NCI-H1048 (cell line): ENCODE measurements at regions not wholly inside any gene's neighbourhood (a gene's known extent, or its start where the extent isn't known, plus 50 kb on each side); places are given as distances from the start of the nearest gene placed in this dataset.

Experiments used
- DNase-seq: peaks from one replicate; lab custom pipeline; 2025; lab: John Stamatoyannopoulos, UW

DNA sequence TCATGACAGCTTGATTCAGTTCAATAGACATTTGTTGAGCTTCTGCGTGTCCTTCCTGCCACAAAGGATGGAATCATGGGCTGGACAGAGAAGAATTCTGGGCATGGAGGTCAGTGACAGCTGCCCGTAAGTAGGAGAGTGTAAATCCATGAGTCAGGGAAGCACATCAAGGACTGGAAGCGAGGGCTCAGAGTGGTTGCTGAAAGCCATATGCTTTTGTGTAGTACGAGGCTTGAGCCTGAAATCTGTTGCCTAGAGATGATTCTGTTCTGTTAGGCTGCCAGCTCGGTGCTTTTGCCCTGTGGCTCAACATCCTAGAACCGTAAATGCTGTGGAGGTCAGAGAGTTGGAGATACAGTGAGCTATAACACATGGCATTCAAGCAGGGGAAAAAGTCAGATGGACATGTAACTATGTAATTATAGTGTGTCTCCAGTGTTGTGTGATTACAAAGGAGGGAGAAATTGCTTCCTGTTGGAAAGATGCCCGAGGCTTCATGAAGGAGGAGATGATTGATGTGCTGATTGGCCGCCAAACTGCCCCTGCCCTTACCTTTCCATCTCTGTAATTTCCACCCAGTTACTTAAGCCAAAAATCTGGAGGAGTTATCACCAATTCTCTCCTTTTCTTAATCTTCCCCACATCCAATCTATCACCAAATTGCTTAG lies 92.8 kb upstream of the CACNA1E start:
- DNase-seq: no peak

GRCh38 chr1:181391301-181391900 lies 91.9 kb upstream of the CACNA1E start:
- no peak for DNase-seq

DNA sequence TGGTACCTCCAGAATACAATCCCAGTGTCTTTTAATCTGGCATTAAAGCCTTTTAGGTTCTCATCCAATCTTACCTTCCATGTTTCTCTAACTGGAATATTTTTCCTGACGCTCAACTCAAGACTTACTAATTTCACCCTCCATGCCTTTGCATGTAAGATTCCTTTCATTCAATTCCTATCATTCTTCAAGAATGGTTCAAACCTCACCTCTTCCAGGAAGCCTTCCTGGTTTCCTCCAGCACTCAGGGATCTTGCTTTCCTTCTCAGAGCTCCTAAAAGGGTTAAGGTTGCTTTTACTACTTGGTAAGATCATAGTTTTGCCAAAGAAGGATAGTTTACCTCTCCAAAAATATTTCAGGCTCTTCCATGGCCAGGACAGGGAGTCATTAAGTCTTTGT lies 91.2 kb upstream of the CACNA1E start:
- no peak for DNase-seq

DNA sequence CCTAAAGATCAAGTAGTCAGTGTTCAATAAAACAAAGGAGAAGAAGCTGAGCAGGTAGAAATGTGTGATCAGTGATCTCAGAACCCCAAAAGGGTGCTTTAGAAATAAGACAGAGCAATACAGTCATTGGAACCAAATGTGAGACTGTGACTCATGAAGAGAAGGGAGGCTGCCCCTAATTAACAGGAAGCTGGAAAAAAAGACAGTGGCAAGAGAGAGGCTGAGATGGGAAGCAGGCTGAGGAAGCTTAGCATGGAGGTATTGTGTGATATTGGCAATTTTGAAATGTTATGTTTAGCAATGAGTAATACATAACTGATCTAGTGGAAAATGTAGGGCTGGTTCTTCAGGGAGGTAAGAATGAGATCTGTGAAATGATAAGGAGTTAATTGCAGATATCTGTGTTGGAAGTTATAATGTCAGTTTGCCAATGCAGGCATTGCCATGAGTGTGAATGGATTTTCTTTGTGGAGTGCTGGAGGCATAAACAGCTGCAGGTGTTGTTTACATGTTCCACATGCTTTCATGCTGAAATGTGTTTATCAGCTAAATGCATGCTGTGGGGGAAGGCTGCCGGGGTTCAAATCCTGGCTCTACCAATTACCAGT lies 90.6 kb upstream of the CACNA1E start:
- DNase-seq: no peak

GRCh38 chr1:181394766-181395165 lies 88.6 kb upstream of the CACNA1E start:
- DNase-seq: no peak

- DNase-seq: no peak
Observed at GRCh38 chr1:181396171-181396670, 87.1 kb upstream of the CACNA1E start.

- DNase-seq: no peak
Observed at GRCh38 chr1:181396811-181397210, 86.5 kb upstream of the CACNA1E start.

GRCh38 chr1:181397845-181398244 lies 85.5 kb upstream of the CACNA1E start:
- DNase-seq: no peak

- no peak for DNase-seq
Observed at GRCh38 chr1:181398544-181398943, 84.8 kb upstream of the CACNA1E start.

- DNase-seq: no peak
Observed at GRCh38 chr1:181405584-181405983, 77.7 kb upstream of the CACNA1E start.

- no peak for DNase-seq
Observed at GRCh38 chr1:181406989-181407388, 76.3 kb upstream of the CACNA1E start.

- no peak for DNase-seq
Observed at GRCh38 chr1:181409981-181410380, 73.3 kb upstream of the CACNA1E start.

GRCh38 chr1:181412746-181413145 lies 70.6 kb upstream of the CACNA1E start:
- DNase-seq: no peak

- DNase-seq: no peak
Observed at GRCh38 chr1:181413195-181413815, 70.0 kb upstream of the CACNA1E start.

GRCh38 chr1:181413836-181414235 lies 69.5 kb upstream of the CACNA1E start:
- no peak for DNase-seq

GRCh38 chr1:181416268-181416860 lies 67.0 kb upstream of the CACNA1E start:
- DNase-seq: no peak

DNA sequence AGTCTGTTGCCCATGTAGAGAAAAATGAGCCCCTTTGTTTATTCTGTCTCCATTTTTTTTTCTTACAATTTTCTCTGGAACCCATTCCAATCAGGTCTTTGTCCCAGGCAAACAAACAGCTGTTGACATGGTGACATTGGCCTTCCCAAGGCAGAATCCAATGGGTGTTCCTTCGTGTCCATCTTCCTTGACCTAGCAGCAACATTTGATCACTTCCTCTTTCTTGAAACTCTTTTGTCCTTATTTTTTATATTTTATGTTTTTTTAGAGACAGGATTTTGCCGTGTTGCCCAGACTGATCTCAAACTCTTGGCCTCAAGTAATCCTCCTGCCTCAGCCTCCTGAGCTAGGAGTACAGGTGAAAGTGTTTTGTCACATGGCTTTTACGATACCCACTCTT lies 65.4 kb upstream of the CACNA1E start:
- no peak for DNase-seq

DNA sequence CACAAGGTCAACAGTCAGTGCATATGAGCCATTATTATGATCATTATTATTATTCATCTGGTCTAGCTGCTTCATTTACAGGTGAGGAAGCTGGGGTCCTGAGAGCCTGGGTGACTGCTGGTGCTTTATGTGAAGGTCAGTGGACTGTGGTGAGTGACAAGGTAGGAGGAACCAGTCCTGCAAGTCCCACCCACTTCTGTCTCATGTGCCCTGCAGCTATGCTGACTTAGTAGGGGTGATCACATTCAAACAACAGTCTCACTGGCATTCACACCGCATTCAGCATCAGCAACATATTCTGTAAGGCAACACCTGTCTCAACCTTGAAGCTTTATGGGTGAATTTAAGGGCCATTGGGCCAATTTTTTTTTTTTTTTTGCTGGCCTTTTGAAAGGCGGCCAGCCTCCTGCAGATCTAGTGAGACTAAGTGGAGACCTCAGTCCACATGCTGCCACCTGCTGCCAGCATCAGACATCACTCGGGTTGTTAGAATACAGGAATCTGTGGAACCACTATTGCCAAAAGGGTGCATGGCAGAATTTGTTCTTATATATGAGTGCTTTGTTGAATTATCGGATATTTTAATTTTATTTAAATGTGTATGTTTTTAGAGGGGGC lies 59.9 kb upstream of the CACNA1E start:
- no peak for DNase-seq

DNA sequence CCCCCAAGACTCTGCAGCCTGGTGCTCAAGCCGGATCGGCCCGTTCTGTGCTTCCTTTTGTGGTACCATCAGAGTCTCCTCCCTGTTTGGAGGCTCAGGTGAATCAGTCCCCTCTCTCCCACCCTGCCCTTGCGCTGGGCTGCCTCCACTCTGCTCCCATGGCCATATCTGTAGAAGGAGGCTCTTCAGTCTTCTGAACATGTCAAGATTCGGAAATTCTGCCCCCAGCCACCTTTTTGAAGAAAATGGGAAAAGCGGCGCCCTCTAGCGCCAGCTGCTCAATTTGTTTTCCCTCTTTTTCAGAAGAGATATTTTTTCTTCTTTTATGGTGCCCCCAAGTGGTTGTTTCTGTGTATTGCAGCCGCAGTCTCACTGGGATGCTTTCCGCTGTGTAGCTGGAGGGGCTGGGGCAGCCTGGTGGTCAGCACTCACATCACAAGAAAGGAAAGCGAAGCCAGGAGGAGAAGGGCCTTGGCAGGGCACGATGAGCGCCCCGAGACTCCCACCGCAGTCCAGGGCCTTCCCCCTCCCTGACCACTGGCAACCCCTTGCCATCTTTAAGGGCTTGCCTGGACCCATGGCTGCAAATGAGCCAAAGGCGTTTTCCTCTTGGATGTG lies 58.4 kb upstream of the CACNA1E start:
- peak; percentile 86 for DNase-seq

DNA sequence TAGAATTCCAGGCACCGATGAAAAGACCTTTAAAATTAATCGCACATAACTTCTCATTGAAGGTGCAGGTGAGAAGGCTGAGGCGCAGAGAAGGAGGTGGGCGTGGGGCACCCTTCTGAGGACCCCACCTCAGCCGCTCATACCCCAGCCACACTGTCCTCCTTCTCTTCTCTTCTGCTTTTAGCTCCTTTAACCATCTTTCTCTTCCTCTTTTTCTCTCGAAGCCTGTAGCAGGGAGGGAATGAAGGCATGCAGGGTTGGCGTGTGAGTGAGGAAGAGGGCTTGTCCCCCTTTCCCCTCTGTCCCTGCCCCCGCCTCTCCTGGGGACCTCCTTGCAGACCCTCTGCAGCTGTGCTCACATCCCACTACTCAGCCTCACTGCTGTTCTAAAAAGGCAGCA lies 57.8 kb upstream of the CACNA1E start:
- DNase-seq: no peak

DNA sequence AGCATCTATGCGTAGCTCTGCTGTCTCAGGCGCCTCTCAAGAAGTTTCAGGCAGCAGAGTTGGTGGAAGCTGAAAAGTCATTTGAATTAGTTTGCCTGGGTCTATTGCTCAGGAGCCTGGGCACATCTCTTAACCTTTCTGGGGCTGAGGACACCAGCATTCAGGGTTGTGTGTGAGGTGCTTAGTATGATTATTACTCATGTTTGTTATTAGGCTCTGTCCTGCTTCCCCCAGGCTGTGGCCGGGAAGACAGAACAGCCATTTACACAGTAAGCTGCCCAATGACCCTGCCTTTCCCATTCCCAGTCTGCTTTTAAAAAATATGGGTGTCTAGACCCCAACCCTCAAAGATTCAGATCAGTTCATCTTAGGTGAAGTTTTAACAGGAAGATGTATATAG lies 53.9 kb upstream of the CACNA1E start:
- DNase-seq: no peak
